Panc1 (cell line): ENCODE measurements at regions not wholly inside any gene's neighbourhood (a gene's known extent, or its start where the extent isn't known, plus 50 kb on each side); places are given as distances from the start of the nearest gene placed in this dataset.

Source experiments
- ATAC-seq: fragments of 200-7000 bp; cut with Tn5 transposase; 2 replicates; pipeline ENCODE4 v1.9.1; 2020; ENCODE audit warnings: mild to moderate bottlenecking, moderate library complexity
- BruUV-seq: library from RNA; stranded (reverse); fragments of 400-500 nt; replicated peaks from 2 replicates; lab custom pipeline; 2021; lab: Mats Ljungman, UMichigan
- CTCF ChIA-PET: fragments of 300-600 bp; sonication (Branson Sonifier 250); formaldehyde crosslinking; loops from one replicate; lab custom pipeline; 2022; ENCODE audit warnings: antibody characterized with exemption; lab: Charles Lee
- POLR2A ChIA-PET: fragments of 300-600 bp; sonication (Branson Sonifier 250); formaldehyde crosslinking; loops from one replicate; lab custom pipeline; 2022; ENCODE audit warnings: antibody characterized with exemption; lab: Charles Lee
- DNase-seq: peaks from one replicate; pipeline ENCODE4 v3.0.0-alpha.2; 2010; ENCODE audit warnings: low read depth, low spot score
- H3K27ac ChIP-seq: 2 replicates; pipeline ENCODE4 v1.5.1; 2011; ENCODE audit warnings: mild to moderate bottlenecking, low read length, inconsistent platforms
- H3K27me3 ChIP-seq: fragments of 200-500 bp; sonication (Bioruptor generic); 2 replicates; pipeline ENCODE4 v1.6.0; 2014; ENCODE audit warnings: low read length, inconsistent platforms; ENCODE audit not compliant: control insufficient read depth, insufficient read depth
- H3K36me3 ChIP-seq: fragments of 200-500 bp; sonication (Bioruptor generic); 2 replicates; pipeline ENCODE4 v1.5.1; 2014; ENCODE audit warnings: inconsistent platforms, mild to moderate bottlenecking, low read length, moderate library complexity; ENCODE audit not compliant: control insufficient read depth, insufficient read depth
- H3K4me1 ChIP-seq: 2 replicates; pipeline ENCODE4 v1.5.1; 2011; ENCODE audit warnings: inconsistent platforms, mild to moderate bottlenecking, low read length, moderate library complexity; ENCODE audit not compliant: control insufficient read depth, insufficient read depth
- H3K4me3 ChIP-seq, 2 experiments: 2 replicates each; pipeline ENCODE4 v1.5.1; 2011 to 2012; ENCODE audit warnings: low read depth in 2 of 2, low read length in 2 of 2, mild to moderate bottlenecking in 2 of 2, inconsistent platforms in 1 of 2, moderate library complexity in 1 of 2
- H3K9me3 ChIP-seq: fragments of 200-500 bp; sonication (Bioruptor generic); 2 replicates; pipeline ENCODE4 v1.5.1; 2014; ENCODE audit warnings: low read depth, mild to moderate bottlenecking, inconsistent platforms, low read length, moderate library complexity; ENCODE audit not compliant: control insufficient read depth, insufficient read depth
- POLR2AphosphoS5 ChIP-seq: IDR thresholded peaks from 2 replicates; pipeline ENCODE4 v1.6.1; 2012; ENCODE audit warnings: mild to moderate bottlenecking, low read depth, low read length, moderate library complexity
- SIN3A ChIP-seq: IDR thresholded peaks from 2 replicates; pipeline ENCODE4 v1.6.1; 2012; ENCODE audit warnings: low read depth, mild to moderate bottlenecking, low read length, moderate library complexity, borderline replicate concordance; ENCODE audit not compliant: insufficient read depth
- TCF7L2 ChIP-seq: IDR thresholded peaks from 2 replicates; pipeline ENCODE4 v1.6.1; 2011; ENCODE audit warnings: mild to moderate bottlenecking, low read depth, low read length, inconsistent platforms
- in situ Hi-C: cut with HindIII; loops from 2 replicates; pipeline ENCODE4 v1.10.0; 2016; ENCODE audit warnings: low sequenced_read_pairs, low pct_unique_long_range_greater_than_20kb
- intact Hi-C: fragments of 100-400 bp; cut with micrococcal nuclease; formaldehyde crosslinking; loops from one replicate; pipeline ENCODE4 v1.10.0; 2022; ENCODE audit not compliant: unreplicated experiment
- TF ChIP-seq, protein P1 (sequence below), 2 experiments: IDR thresholded peaks; 2 replicates each; pipeline ENCODE4 v1.6.1; 2011 to 2012; ENCODE audit warnings: low read depth in 2 of 2, control low read depth in 1 of 2, low read length in 1 of 2, mild to moderate bottlenecking in 1 of 2, moderate library complexity in 1 of 2; ENCODE audit not compliant: insufficient read depth in 1 of 2
- TF ChIP-seq, protein P2 (sequence below): fragments of 450-650 bp; IDR thresholded peaks from 2 replicates; pipeline ENCODE4 v1.5.1; 2017; ENCODE audit warnings: mild to moderate bottlenecking

DNA sequence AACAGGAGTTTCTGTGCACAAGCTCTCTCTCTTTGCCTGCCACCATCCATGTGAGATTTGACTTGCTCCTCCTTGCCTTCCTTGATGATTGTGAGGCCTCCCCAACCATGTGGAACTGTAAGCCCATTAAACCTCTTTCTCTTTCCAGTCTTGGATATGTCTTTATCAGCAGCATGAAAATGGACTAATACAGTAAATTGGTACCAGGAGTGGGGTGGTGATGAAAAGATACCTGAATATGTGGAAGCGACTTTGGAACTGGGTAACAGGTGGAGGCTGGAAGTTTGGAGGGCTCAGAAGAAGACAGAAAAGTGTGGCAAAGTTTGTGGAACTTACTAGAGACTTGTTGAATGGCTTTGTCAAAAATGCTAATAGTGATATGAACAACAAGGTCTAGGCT lies 69.1 kb upstream of the VANGL1 start:
- DNase-seq, result no peak
- Histone ChIP-seq H3K4me1 (no peaks in the 10 kb centered on the region), H3K9me3 (no peaks in the 10 kb centered on the region), H3K4me3 (no peak overlapping the region), H3K36me3 (no peaks in the 10 kb centered on the region), H3K27me3 (no peaks in the 10 kb centered on the region), H3K27ac (no peak overlapping the region)
- BruUV-seq, result no TSS peak
- intact Hi-C loops (no loop called here), in situ Hi-C loops (no loop called here)
- ChIA-PET POLR2A (no interaction called here), CTCF (no interaction called here)
- ATAC-seq, result no peak
- TF ChIP-seq SIN3A, result no peak
- no peak for TF ChIP-seq POLR2AphosphoS5
- TF ChIP-seq, protein P1, sequence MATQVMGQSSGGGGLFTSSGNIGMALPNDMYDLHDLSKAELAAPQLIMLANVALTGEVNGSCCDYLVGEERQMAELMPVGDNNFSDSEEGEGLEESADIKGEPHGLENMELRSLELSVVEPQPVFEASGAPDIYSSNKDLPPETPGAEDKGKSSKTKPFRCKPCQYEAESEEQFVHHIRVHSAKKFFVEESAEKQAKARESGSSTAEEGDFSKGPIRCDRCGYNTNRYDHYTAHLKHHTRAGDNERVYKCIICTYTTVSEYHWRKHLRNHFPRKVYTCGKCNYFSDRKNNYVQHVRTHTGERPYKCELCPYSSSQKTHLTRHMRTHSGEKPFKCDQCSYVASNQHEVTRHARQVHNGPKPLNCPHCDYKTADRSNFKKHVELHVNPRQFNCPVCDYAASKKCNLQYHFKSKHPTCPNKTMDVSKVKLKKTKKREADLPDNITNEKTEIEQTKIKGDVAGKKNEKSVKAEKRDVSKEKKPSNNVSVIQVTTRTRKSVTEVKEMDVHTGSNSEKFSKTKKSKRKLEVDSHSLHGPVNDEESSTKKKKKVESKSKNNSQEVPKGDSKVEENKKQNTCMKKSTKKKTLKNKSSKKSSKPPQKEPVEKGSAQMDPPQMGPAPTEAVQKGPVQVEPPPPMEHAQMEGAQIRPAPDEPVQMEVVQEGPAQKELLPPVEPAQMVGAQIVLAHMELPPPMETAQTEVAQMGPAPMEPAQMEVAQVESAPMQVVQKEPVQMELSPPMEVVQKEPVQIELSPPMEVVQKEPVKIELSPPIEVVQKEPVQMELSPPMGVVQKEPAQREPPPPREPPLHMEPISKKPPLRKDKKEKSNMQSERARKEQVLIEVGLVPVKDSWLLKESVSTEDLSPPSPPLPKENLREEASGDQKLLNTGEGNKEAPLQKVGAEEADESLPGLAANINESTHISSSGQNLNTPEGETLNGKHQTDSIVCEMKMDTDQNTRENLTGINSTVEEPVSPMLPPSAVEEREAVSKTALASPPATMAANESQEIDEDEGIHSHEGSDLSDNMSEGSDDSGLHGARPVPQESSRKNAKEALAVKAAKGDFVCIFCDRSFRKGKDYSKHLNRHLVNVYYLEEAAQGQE (IDR thresholded peaks at IDR 0.05; ENCODE audit: insufficient read depth in 1 of 2, low read depth in 2 of 2, low read length in 1 of 2), result no peak
- no peak for TF ChIP-seq TCF7L2
- TF ChIP-seq, protein P2, sequence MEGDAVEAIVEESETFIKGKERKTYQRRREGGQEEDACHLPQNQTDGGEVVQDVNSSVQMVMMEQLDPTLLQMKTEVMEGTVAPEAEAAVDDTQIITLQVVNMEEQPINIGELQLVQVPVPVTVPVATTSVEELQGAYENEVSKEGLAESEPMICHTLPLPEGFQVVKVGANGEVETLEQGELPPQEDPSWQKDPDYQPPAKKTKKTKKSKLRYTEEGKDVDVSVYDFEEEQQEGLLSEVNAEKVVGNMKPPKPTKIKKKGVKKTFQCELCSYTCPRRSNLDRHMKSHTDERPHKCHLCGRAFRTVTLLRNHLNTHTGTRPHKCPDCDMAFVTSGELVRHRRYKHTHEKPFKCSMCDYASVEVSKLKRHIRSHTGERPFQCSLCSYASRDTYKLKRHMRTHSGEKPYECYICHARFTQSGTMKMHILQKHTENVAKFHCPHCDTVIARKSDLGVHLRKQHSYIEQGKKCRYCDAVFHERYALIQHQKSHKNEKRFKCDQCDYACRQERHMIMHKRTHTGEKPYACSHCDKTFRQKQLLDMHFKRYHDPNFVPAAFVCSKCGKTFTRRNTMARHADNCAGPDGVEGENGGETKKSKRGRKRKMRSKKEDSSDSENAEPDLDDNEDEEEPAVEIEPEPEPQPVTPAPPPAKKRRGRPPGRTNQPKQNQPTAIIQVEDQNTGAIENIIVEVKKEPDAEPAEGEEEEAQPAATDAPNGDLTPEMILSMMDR, result no peak

DNA sequence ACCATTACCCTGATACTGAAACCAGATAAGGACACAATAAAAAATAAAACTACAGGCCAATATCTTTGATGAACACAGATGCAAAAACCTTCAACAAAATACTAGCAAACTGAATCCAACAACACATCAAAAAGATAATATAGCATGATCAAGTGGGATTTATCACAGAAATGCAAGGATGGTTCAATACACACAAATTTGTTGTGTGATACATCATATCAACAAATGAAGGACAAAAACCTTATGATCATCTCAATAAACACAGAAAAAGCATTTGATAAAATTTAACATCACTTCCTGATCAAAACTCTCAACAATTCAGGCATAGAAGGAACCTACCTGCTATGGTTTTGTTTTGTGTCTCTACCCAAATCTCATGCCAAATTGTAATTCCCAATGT lies 74.3 kb upstream of the VANGL1 start:
- H3K27me3 ChIP-seq, result no peaks in the 10 kb centered on the region
- TF ChIP-seq SIN3A (no peak), TCF7L2 (no peak), POLR2AphosphoS5 (no peak)
- TF ChIP-seq, protein P2, result no peak
- TF ChIP-seq, protein P1 (IDR thresholded peaks at IDR 0.05; ENCODE audit: insufficient read depth in 1 of 2, low read depth in 2 of 2, low read length in 1 of 2), result no peak
- DNase-seq, result no peak
- no peak overlapping the region for H3K27ac ChIP-seq
- no peak overlapping the region for H3K4me3 ChIP-seq
- intact Hi-C loops (no loop called here), in situ Hi-C loops (no loop called here)
- H3K9me3 ChIP-seq, result no peaks in the 10 kb centered on the region
- ChIA-PET POLR2A (no interaction called here), CTCF (no interaction called here)
- H3K4me1 ChIP-seq, result no peaks in the 10 kb centered on the region
- BruUV-seq, result no TSS peak
- ATAC-seq, result no peak
- H3K36me3 ChIP-seq, result no peaks in the 10 kb centered on the region
